Right renal cortex interstitium (tissue), 3 donors: ENCODE measurements at regions not wholly inside any gene's neighbourhood (a gene's known extent, or its start where the extent isn't known, plus 50 kb on each side); places are given as distances from the start of the nearest gene placed in this dataset.

Experiments used
- DNase-seq, 3 donors: peaks; one replicate each; pipeline ENCODE4 v3.0.0-alpha.2; 2013; ENCODE audit warnings: low read depth in 3 of 3, low spot score in 2 of 3

- DNase-seq, result no peak
These were observed 489.7 kb upstream of the CELF2 start for GRCh38 chr10:10527861-10528562.

- no peak for DNase-seq
These were observed 489.1 kb upstream of the CELF2 start for GRCh38 chr10:10528563-10528910.

- DNase-seq, result no peak
These were observed 487.4 kb upstream of the CELF2 start for GRCh38 chr10:10530313-10530712.

GRCh38 chr10:10532236-10532635 is 485.4 kb upstream of the CELF2 start:
- no peak for DNase-seq

- no peak for DNase-seq
These were observed 484.8 kb upstream of the CELF2 start for GRCh38 chr10:10532826-10533225.

GRCh38 chr10:10533437-10533836 is 484.2 kb upstream of the CELF2 start:
- DNase-seq, result no peak

GRCh38 chr10:10538326-10538725 is 479.3 kb upstream of the CELF2 start:
- DNase-seq, result no peak

- DNase-seq, result no peak
These were observed 477.3 kb upstream of the CELF2 start for GRCh38 chr10:10540398-10540797.

- DNase-seq, result no peak
These were observed 475.2 kb upstream of the CELF2 start for GRCh38 chr10:10542477-10542876.

GRCh38 chr10:10544890-10545289 is 472.8 kb upstream of the CELF2 start:
- DNase-seq, result no peak

- no peak for DNase-seq
These were observed 471.9 kb upstream of the CELF2 start for GRCh38 chr10:10545771-10546170.

GRCh38 chr10:10551596-10552301 is 465.9 kb upstream of the CELF2 start:
- peak in 1 of 3 donors; percentile 1 for DNase-seq

- no peak for DNase-seq
These were observed 464.7 kb upstream of the CELF2 start for GRCh38 chr10:10552948-10553347.

GRCh38 chr10:10564081-10564794 is 453.4 kb upstream of the CELF2 start:
- DNase-seq, result no peak

- DNase-seq, result no peak
These were observed 440.7 kb upstream of the CELF2 start for GRCh38 chr10:10576937-10577336.

GRCh38 chr10:10579709-10580108 is 438.0 kb upstream of the CELF2 start:
- no peak for DNase-seq

GRCh38 chr10:10584161-10584560 is 433.5 kb upstream of the CELF2 start:
- no peak for DNase-seq

- DNase-seq, result no peak
These were observed 429.8 kb upstream of the CELF2 start for GRCh38 chr10:10587744-10588393.

GRCh38 chr10:10589540-10590303 is 427.9 kb upstream of the CELF2 start:
- no peak for DNase-seq

- no peak for DNase-seq
These were observed 425.8 kb upstream of the CELF2 start for GRCh38 chr10:10591715-10592341.
